ENCODE measurements at regions not wholly inside any gene's neighbourhood (a gene's known extent, or its start where the extent isn't known, plus 50 kb on each side); places are given as distances from the start of the nearest gene placed in this dataset.

DNA sequence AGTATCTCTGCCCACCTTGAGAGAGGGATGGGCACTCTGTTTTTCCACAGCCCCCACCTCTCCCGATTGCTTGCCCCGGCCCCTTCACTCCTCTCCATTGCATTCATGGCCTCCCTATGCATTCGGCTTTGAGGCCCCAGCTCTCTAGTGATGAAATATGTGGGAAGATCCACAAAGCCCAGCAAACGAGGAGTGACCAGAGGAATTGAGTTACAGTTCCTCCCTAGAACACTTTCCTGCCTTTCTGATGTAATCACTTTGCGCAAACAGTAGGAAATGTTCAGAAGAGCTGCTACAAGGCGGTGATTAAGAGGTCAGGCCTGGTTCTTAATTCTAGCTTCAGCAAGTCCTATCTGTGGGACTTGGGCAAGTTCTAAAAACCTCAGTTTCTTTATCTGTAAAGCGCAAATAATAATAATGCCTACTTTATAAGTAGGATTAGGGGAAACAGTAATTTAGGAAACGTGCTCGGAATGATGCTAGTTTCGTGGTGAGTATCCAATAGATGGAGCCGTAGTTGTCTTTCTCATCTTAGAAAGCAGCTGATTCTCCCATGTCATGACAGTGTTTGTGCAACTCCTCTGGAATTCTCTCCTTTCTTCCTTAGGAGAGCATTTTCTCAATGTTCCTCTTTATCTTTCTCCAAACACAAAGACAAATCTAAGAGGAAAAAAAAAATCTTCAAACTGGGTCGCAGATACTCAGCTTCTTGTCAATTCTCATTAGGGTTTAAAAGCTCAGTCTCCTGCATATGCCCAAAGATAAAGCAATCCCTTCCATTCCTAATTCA, 99.5 kb upstream of the MSX2 start:
- TF ChIP-seq, protein P1, sequence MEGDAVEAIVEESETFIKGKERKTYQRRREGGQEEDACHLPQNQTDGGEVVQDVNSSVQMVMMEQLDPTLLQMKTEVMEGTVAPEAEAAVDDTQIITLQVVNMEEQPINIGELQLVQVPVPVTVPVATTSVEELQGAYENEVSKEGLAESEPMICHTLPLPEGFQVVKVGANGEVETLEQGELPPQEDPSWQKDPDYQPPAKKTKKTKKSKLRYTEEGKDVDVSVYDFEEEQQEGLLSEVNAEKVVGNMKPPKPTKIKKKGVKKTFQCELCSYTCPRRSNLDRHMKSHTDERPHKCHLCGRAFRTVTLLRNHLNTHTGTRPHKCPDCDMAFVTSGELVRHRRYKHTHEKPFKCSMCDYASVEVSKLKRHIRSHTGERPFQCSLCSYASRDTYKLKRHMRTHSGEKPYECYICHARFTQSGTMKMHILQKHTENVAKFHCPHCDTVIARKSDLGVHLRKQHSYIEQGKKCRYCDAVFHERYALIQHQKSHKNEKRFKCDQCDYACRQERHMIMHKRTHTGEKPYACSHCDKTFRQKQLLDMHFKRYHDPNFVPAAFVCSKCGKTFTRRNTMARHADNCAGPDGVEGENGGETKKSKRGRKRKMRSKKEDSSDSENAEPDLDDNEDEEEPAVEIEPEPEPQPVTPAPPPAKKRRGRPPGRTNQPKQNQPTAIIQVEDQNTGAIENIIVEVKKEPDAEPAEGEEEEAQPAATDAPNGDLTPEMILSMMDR (IDR thresholded peaks at IDR 0.05 in 4 of 5, conservative IDR thresholded peaks at IDR 0.05 in 1 of 5) = no peak
- no peak for TF ChIP-seq POLR2A (IDR thresholded peaks at IDR 0.05)

All from gastrocnemius medialis (tissue), 4 donors.